SJCRH30 (cell line): ENCODE measurements at regions not wholly inside any gene's neighbourhood (a gene's known extent, or its start where the extent isn't known, plus 50 kb on each side); places are given as distances from the start of the nearest gene placed in this dataset.
"Not testable (repeated sequence)": the region's sequence is repeated elsewhere in the genome, so short reads cannot be mapped to it uniquely, and the experiment has no call there.

Experiments
- DNase-seq, 2 experiments: peaks; one replicate each; pipeline ENCODE4 v3.0.0-alpha.2; 2015 to 2020
- H3K27ac ChIP-seq: fragments of 250-450 bp; sonication (Bioruptor Pico); 2 replicates; pipeline ENCODE4 v1.5.1; 2020; ENCODE audit warnings: mild to moderate bottlenecking, moderate library complexity
- H3K27me3 ChIP-seq: fragments of 250-450 bp; sonication (Bioruptor Pico); 2 replicates; pipeline ENCODE4 v1.5.1; 2020; ENCODE audit warnings: mild to moderate bottlenecking, moderate library complexity
- H3K36me3 ChIP-seq: fragments of 250-450 bp; sonication (Bioruptor Pico); 2 replicates; pipeline ENCODE4 v1.5.1; 2020; ENCODE audit warnings: mild to moderate bottlenecking, moderate library complexity
- H3K4me1 ChIP-seq: fragments of 250-450 bp; sonication (Bioruptor Pico); 2 replicates; pipeline ENCODE4 v1.5.1; 2020; ENCODE audit warnings: mild to moderate bottlenecking, moderate library complexity
- H3K4me3 ChIP-seq: fragments of 250-450 bp; sonication (Bioruptor Pico); 2 replicates; pipeline ENCODE4 v1.5.1; 2020; ENCODE audit warnings: mild to moderate bottlenecking, moderate library complexity
- H3K9me3 ChIP-seq: fragments of 250-450 bp; sonication (Bioruptor Pico); replicated peaks from 2 replicates; pipeline ENCODE4 v1.5.1; 2020; ENCODE audit warnings: mild to moderate bottlenecking, moderate library complexity

DNA sequence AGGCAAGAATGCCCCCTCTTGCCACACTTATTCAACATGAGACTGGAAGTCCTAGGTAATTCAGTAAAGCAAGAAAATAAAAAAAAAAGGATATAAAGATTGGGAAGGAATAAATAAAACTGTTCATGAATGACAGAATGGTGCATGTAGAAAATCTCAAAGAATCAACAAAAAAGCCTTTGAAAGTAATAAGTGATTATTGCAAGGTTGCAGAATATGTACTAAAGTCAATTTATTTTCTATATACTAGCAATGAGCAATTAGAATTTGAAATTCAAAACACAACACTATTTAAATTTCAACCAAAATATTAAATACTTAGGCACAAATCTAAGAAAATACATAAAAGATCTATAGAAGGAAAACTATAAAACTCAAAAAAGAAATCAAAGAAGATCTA, 58.6 kb downstream of the MAGEA10 start:
- H3K27ac ChIP-seq = no peak overlapping the region
- no peak for DNase-seq
- no peaks in the 10 kb centered on the region for H3K9me3 ChIP-seq
- no peak overlapping the region for H3K4me3 ChIP-seq
- H3K27me3 ChIP-seq = no peaks in the 10 kb centered on the region
- H3K4me1 ChIP-seq = no peaks in the 10 kb centered on the region
- no peaks in the 10 kb centered on the region for H3K36me3 ChIP-seq

DNA sequence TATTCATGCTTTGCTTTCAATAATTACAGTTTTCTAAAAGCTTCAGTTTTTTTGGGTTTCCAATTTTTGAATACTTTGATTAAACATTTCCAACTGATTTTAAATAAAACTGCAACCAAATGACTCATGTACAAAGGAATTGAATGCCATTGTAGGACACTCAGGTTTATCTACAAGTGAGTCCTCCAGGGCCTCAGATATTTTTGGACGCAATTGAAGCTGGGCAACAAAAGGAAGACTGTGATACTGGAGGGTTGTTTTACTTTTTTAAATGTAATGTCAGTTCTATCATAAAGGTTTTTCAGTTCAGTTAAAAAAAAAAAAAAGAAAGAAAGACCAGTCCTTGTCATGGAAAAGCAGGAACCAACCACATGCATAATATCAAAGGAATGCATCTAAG, 64.2 kb downstream of the MAGEA10 start:
- H3K36me3 ChIP-seq = no peaks in the 10 kb centered on the region
- no peak overlapping the region for H3K4me3 ChIP-seq
- H3K27ac ChIP-seq = no peak overlapping the region
- no peaks in the 10 kb centered on the region for H3K27me3 ChIP-seq
- no peak for DNase-seq
- no peaks in the 10 kb centered on the region for H3K4me1 ChIP-seq
- H3K9me3 ChIP-seq = no peaks in the 10 kb centered on the region

- Histone ChIP-seq H3K27ac (no peak overlapping the region), H3K4me3 (no peak overlapping the region), H3K27me3 (no peaks in the 10 kb centered on the region), H3K4me1 (no peaks in the 10 kb centered on the region), H3K9me3 (no peaks in the 10 kb centered on the region), H3K36me3 (no peaks in the 10 kb centered on the region)
- peak in 1 of 2 experiments; percentile 1 for DNase-seq
Observed at GRCh38 chrX:152072236-152072635, 66.1 kb downstream of the MAGEA10 start.

GRCh38 chrX:152070144-152070543, 68.2 kb downstream of the MAGEA10 start:
- no peak overlapping the region for H3K27ac ChIP-seq
- no peaks in the 10 kb centered on the region for H3K36me3 ChIP-seq
- H3K4me1 ChIP-seq = no peaks in the 10 kb centered on the region
- H3K9me3 ChIP-seq = no peaks in the 10 kb centered on the region
- no peak overlapping the region for H3K4me3 ChIP-seq
- no peak for DNase-seq
- H3K27me3 ChIP-seq = no peaks in the 10 kb centered on the region

GRCh38 chrX:152061557-152061956, 76.8 kb downstream of the MAGEA10 start:
- no peak for DNase-seq
- no peak overlapping the region for H3K4me3 ChIP-seq
- no peaks in the 10 kb centered on the region for H3K36me3 ChIP-seq
- H3K27me3 ChIP-seq = no peaks in the 10 kb centered on the region
- H3K4me1 ChIP-seq = no peaks in the 10 kb centered on the region
- H3K27ac ChIP-seq = no peak overlapping the region
- no peaks in the 10 kb centered on the region for H3K9me3 ChIP-seq

DNA sequence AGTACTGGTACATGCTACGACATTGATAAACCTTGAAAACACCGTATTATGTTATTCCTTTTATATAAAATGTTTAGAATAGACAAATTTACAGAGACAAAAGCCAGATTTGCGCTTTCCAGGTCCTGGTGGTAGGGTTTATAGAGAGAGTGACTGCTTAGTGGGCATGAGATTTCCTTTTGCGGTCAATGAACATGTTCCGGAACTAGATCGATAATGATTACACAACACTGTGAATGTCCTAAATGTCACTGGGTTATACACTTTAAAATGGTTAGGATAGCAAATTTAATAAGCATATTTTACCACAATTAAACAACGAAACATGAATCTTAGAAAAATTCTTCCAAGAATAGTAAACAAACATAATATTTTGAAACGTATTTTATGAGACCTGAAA, 77.3 kb downstream of the MAGEA10 start:
- Histone ChIP-seq H3K4me3 (no peak overlapping the region), H3K36me3 (no peaks in the 10 kb centered on the region), H3K27me3 (no peaks in the 10 kb centered on the region), H3K27ac (no peak overlapping the region), H3K9me3 (no peaks in the 10 kb centered on the region), H3K4me1 (no peaks in the 10 kb centered on the region)
- DNase-seq = no peak

DNA sequence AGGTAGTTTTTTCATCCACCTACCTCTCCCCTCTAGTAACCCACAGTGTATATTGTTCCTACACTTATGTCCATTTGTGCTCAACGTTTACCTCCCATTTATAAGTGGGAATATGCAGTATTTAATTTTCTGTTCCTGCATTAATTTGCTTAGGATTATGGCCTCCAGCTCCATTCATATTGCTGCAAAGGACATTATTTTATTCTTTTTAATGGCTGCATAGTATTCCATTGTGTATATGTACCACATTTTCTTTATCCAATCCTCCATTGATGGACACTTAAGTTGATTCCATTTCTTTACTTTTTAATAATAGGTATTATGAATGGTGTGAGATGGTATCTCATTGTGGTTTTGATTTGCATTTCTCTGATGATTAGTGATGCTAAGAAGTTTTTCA, 76.1 kb upstream of the GABRE start:
- not testable (repeated sequence) for H3K27ac ChIP-seq, H3K4me1 ChIP-seq, H3K4me3 ChIP-seq, H3K9me3 ChIP-seq, H3K27me3 ChIP-seq, H3K36me3 ChIP-seq, DNase-seq

DNA sequence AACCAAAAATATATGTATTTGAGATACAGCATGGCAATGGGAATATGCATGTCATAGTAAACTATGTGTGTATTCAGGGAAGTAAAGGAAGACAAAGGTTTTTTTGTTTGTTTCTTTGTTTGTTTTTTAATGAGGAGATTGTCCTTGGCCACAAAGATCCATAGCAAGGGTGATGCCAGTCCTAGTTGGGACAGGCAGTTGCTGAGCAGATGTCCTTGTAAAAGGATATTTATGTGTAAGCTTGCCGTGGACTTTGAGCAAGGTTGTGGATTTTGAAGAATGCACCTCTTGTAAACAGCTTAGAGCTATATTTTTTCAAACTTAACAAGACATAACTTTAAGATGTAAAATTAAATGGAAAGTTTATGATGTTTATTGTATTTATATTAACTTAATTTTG, 69.9 kb upstream of the GABRE start:
- DNase-seq = no peak
- H3K27ac ChIP-seq = no peak overlapping the region
- H3K9me3 ChIP-seq = no peaks in the 10 kb centered on the region
- H3K4me1 ChIP-seq = no peaks in the 10 kb centered on the region
- no peaks in the 10 kb centered on the region for H3K36me3 ChIP-seq
- no peaks in the 10 kb centered on the region for H3K27me3 ChIP-seq
- H3K4me3 ChIP-seq = no peak overlapping the region

- no peaks in the 10 kb centered on the region for H3K9me3 ChIP-seq
- no peak overlapping the region for H3K4me3 ChIP-seq
- DNase-seq = no peak
- H3K27me3 ChIP-seq = no peaks in the 10 kb centered on the region
- H3K27ac ChIP-seq = no peak overlapping the region
- H3K4me1 ChIP-seq = no peaks in the 10 kb centered on the region
- no peaks in the 10 kb centered on the region for H3K36me3 ChIP-seq
Observed at GRCh38 chrX:152038804-152039203, 64.3 kb upstream of the GABRE start.

DNA sequence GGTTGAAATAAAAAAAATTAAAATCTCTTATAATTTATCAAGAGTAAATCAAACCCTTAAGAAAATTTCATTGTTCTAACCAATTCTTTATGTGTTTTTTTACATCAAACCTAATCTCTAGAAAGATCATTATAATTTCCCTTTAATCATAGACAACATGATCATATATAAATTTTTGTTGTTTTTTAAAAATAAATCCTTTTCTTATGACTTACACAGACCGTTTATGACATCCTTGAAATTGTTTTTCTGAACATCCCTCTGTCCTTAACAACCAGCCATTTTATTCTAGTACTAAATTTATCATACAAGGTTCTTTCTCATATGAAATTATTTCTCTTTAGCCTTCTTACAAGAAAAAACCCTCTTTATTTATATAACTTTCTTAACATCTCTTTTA, 62.7 kb upstream of the GABRE start:
- no peaks in the 10 kb centered on the region for H3K36me3 ChIP-seq
- H3K27ac ChIP-seq = no peak overlapping the region
- H3K9me3 ChIP-seq = no peaks in the 10 kb centered on the region
- H3K4me1 ChIP-seq = no peaks in the 10 kb centered on the region
- DNase-seq = no peak
- H3K4me3 ChIP-seq = no peak overlapping the region
- H3K27me3 ChIP-seq = no peaks in the 10 kb centered on the region

DNA sequence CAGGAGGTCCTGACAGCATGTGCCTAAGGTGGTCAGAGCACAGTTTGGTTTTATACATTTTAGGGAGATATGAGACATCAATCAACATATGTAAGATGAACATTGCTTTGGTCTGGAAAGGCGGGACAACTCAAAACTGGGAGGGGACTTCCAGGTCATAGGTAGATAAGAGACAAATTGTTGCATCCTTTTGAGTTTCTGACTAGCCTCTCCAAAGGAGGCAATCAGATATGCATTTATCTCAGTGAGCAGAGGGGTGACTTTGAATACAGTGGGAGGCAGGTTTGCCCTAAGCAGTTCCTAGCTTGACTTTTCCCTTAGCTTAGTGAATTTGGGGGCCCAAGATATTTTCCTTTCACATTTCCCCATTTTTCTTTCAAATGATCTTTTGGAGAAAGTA, 56.9 kb upstream of the GABRE start:
- not testable (repeated sequence) for H3K9me3 ChIP-seq, DNase-seq, H3K4me3 ChIP-seq, H3K27me3 ChIP-seq, H3K27ac ChIP-seq, H3K36me3 ChIP-seq, H3K4me1 ChIP-seq

GRCh38 chrX:152028579-152028978, 54.1 kb upstream of the GABRE start:
- H3K36me3 ChIP-seq = no peaks in the 10 kb centered on the region
- no peak overlapping the region for H3K4me3 ChIP-seq
- no peaks in the 10 kb centered on the region for H3K4me1 ChIP-seq
- H3K9me3 ChIP-seq = no peaks in the 10 kb centered on the region
- H3K27me3 ChIP-seq = no peaks in the 10 kb centered on the region
- no peak for DNase-seq
- no peak overlapping the region for H3K27ac ChIP-seq

DNA sequence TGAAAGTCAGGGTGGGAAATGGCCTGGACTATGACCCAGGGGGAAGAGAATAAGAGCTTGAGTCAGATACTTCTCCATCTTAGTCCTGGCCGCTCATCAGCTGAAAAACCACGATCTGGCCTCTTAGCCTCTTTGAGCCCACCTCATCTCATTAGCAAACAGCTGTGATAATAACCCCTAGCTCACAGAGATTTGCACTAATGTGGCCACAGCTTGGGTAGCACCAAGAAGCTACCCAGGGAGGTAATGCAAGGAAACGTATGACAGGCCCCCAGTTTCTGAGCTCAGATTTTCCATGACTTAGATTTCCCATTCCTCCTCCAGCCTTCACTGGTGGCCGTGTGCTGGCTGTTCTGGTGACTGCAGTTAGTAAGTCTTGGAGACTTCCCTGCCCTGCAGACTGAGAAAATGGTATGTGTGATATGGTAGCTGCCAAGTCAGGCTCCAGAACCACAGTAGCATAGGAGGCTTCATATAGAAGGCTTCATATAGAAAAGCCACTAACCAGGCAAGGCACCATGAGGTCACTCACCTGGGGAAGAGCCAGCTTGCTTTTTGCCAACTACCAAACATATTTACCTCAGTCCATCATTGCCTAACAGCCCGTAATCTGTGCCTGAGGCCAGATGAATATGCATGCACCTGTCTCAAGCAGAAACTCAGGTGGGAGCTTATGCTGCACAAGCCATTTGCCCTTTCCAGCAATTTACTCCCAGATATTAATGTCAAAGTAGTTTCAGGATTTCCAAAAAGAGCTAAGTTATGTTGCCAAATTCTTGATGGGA, 51.4 kb upstream of the GABRE start:
- DNase-seq = peak; percentile 29 to 58
- Histone ChIP-seq H3K27me3 (no peaks in the 10 kb centered on the region), H3K4me1 (no peaks in the 10 kb centered on the region), H3K9me3 (no peaks in the 10 kb centered on the region), H3K4me3 (no peak overlapping the region), H3K27ac (no peak overlapping the region), H3K36me3 (no peaks in the 10 kb centered on the region)

GRCh38 chrX:152024710-152025109, 50.2 kb upstream of the GABRE start:
- DNase-seq = no peak
- no peaks in the 10 kb centered on the region for H3K9me3 ChIP-seq
- H3K4me1 ChIP-seq = no peaks in the 10 kb centered on the region
- no peaks in the 10 kb centered on the region for H3K36me3 ChIP-seq
- no peaks in the 10 kb centered on the region for H3K27me3 ChIP-seq
- H3K4me3 ChIP-seq = no peak overlapping the region
- H3K27ac ChIP-seq = no peak overlapping the region
